Naive thymus-derived CD4-positive, alpha-beta T cell (primary cell): ENCODE measurements at regions not wholly inside any gene's neighbourhood (a gene's known extent, or its start where the extent isn't known, plus 50 kb on each side); places are given as distances from the start of the nearest gene placed in this dataset.

ENCODE experiments used
- ATAC-seq: fragments of 150-1000 bp; cut with Tn5 transposase; 2 replicates; pipeline ENCODE4 v1.10.0; 2021; ENCODE audit warnings: mild to moderate bottlenecking, moderate library complexity
- CTCF ChIA-PET: fragments of 350-600 bp; sonication (Branson Sonifier 250); formaldehyde crosslinking; loops from one replicate; lab custom pipeline; 2021; ENCODE audit warnings: antibody characterized with exemption; lab: Charles Lee
- POLR2A ChIA-PET: fragments of 350-600 bp; sonication (Branson Sonifier 250); formaldehyde crosslinking; loops from one replicate; lab custom pipeline; 2021; ENCODE audit warnings: antibody characterized with exemption, inconsistent platforms; lab: Charles Lee
- DNase-seq, 9 donors: peaks; one replicate each; pipeline versions ENCODE4 v3.0.0 to v3.0.0-alpha.2; 2020 to 2022; ENCODE audit warnings: mixed read lengths in 1 of 9
- H3K27ac ChIP-seq: one replicate; pipeline ENCODE4 v1.7.0; 2013; ENCODE audit warnings: mild to moderate bottlenecking, low read depth, low read length, moderate library complexity
- H3K27me3 ChIP-seq, 2 donors: one replicate each; pipeline ENCODE4 v1.7.0; 2013; ENCODE audit warnings: low read length in 2 of 2, mild to moderate bottlenecking in 2 of 2, moderate library complexity in 2 of 2; ENCODE audit not compliant: control insufficient read depth in 2 of 2, insufficient read depth in 2 of 2
- H3K36me3 ChIP-seq, 3 experiments: 1 replicate in 2 of 3; 2 replicates in 1 of 3; pipeline ENCODE4 v1.7.0; 2013; ENCODE audit warnings: low read length in 3 of 3, mild to moderate bottlenecking in 3 of 3, moderate library complexity in 1 of 3; ENCODE audit not compliant: insufficient read depth in 3 of 3, control insufficient read depth in 2 of 3
- H3K4me1 ChIP-seq, 2 donors: one replicate each; pipeline ENCODE4 v1.7.0; 2013; ENCODE audit warnings: low read length in 2 of 2, mild to moderate bottlenecking in 2 of 2, moderate library complexity in 1 of 2; ENCODE audit not compliant: control insufficient read depth in 2 of 2, insufficient read depth in 2 of 2
- H3K4me3 ChIP-seq: 2 replicates; pipeline ENCODE4 v1.7.0; 2013; ENCODE audit warnings: mild to moderate bottlenecking, low read length
- H3K9me3 ChIP-seq, 3 experiments: 1 replicate in 2 of 3; 2 replicates in 1 of 3; pipeline ENCODE4 v1.7.0; 2013; ENCODE audit warnings: low read length in 3 of 3; ENCODE audit not compliant: control insufficient read depth in 2 of 3
- H3K27ac Mint-ChIP-seq, 9 donors: one replicate each; pipeline ENCODE4 v1.8.0; 2020 to 2022; ENCODE audit warnings: mixed read lengths in 9 of 9, mild to moderate bottlenecking in 8 of 9, moderate library complexity in 5 of 9, inconsistent platforms in 2 of 9
- H3K27me3 Mint-ChIP-seq, 5 donors: one replicate each; pipeline ENCODE4 v1.8.0; 2021 to 2022; ENCODE audit warnings: mixed read lengths in 5 of 5, mild to moderate bottlenecking in 1 of 5
- H3K36me3 Mint-ChIP-seq, 5 donors: one replicate each; pipeline ENCODE4 v1.8.0; 2020 to 2022; ENCODE audit warnings: mixed read lengths in 5 of 5, mild to moderate bottlenecking in 3 of 5, inconsistent platforms in 1 of 5
- H3K4me1 Mint-ChIP-seq, 7 donors: one replicate each; pipeline ENCODE4 v1.8.0; 2020 to 2022; ENCODE audit warnings: mixed read lengths in 7 of 7, mild to moderate bottlenecking in 3 of 7, inconsistent platforms in 1 of 7
- H3K4me3 Mint-ChIP-seq, 10 donors: one replicate each; pipeline ENCODE4 v1.8.0; 2020 to 2022; ENCODE audit warnings: mild to moderate bottlenecking in 10 of 10, mixed read lengths in 10 of 10, moderate library complexity in 6 of 10, inconsistent platforms in 2 of 10
- H3K9me3 Mint-ChIP-seq, 11 donors: one replicate each; pipeline ENCODE4 v1.8.0; 2020 to 2022; ENCODE audit warnings: mixed read lengths in 11 of 11, mild to moderate bottlenecking in 4 of 11, inconsistent platforms in 1 of 11, moderate library complexity in 1 of 11
- intact Hi-C, 2 donors: fragments of 100-400 bp; cut with micrococcal nuclease; formaldehyde crosslinking; loops; one replicate each; pipeline ENCODE4 v1.15.1; 2023

DNA sequence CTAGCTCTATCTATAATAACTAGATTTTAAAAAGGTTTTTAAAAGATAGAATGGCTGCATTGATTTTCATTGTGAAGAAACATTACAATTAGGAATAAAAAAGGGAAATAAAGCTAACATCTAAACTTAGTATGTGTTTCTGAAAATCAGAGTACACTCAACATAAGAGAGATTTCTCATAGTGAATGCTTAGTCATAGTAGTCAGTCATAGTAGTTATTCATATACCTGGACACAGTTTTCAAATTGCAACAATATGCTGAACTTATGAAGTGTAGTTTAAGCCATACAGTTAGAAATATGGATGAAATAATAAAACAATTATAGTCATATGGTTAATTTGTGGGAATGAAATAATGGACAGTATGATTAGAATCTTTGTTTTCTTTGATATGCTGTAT, 273.0 kb upstream of the CTNND2 start:
- POLR2A ChIA-PET, result no interaction called here
- ATAC-seq (no peak), DNase-seq (no peak)
- no peak overlapping the region for H3K27ac ChIP-seq
- H3K27me3 Mint-ChIP-seq, result no peaks in the 10 kb centered on the region
- H3K4me1 Mint-ChIP-seq, result no peaks in the 10 kb centered on the region
- CTCF ChIA-PET, result no interaction called here
- H3K27me3 ChIP-seq, result no peaks in the 10 kb centered on the region
- no peaks in the 10 kb centered on the region for H3K9me3 ChIP-seq
- no peak overlapping the region for H3K27ac Mint-ChIP-seq
- no peaks in the 10 kb centered on the region for H3K36me3 Mint-ChIP-seq
- H3K9me3 Mint-ChIP-seq, result peaks cover 0 to 20% (median 3%) of the 10 kb centered on the region in 11 donors
- intact Hi-C loops, result no loop called here
- no peaks in the 10 kb centered on the region for H3K36me3 ChIP-seq
- H3K4me3 ChIP-seq, result no peak overlapping the region
- no peak overlapping the region for H3K4me3 Mint-ChIP-seq
- no peaks in the 10 kb centered on the region for H3K4me1 ChIP-seq

DNA sequence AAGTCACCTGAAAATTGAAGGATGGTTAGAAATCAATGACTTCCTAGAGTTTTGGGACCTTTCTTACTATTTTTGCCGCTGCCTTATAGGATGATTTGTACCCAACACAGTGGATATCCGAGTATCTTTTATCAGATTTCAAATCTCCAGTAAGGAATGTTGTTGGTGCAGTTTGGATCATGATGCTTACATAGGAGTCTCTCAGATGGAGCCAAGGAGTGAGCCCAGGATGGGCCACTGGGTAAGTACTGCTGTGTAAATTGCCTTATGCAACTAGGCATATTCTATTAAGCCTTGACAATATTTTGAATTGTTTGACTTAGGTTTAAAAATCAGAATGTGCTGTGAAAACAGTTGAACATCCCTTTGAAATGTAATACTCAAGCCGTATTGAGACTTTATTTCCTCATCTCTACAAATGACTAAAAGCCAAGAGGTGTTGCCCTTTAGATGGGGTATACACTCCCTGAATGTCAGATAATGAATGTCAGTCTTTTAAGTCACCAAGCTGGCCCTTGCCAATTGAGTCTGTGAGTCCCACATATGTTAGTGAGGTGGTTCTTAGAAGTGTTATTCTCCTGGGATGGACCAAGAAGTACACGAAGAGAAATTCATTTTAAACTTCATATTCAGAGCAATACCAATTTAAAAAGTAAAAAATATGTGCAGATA, 271.8 kb upstream of the CTNND2 start:
- DNase-seq, result no peak

DNA sequence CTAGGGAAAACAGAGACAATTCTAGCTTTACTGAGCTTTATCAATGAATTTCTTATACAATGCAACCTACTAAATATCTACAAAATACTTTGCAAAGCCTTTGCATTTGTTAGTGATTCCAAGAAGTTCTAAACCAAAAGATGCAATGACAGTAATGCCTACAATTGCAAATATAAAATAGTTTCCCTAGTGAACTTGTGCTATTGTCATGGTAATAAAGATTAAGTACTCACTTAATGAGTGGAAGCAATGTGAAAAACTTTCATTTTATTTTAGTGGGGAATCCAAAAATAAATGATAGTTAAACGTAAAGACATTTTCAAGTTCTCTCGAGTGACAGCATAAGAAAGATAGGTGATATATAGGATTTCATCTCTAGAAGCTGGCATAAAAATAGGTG, 270.5 kb upstream of the CTNND2 start:
- H3K4me3 ChIP-seq, result no peak overlapping the region
- H3K4me1 Mint-ChIP-seq, result no peaks in the 10 kb centered on the region
- no peak overlapping the region for H3K27ac Mint-ChIP-seq
- ChIA-PET CTCF (no interaction called here), POLR2A (no interaction called here)
- H3K9me3 ChIP-seq, result no peaks in the 10 kb centered on the region
- H3K4me1 ChIP-seq, result no peaks in the 10 kb centered on the region
- no peak for DNase-seq
- ATAC-seq, result no peak
- no peak overlapping the region for H3K27ac ChIP-seq
- intact Hi-C loops, result no loop called here
- H3K27me3 Mint-ChIP-seq, result no peaks in the 10 kb centered on the region
- no peaks in the 10 kb centered on the region for H3K36me3 ChIP-seq
- H3K4me3 Mint-ChIP-seq, result no peak overlapping the region
- peaks cover 0 to 16% (median 2%) of the 10 kb centered on the region in 11 donors for H3K9me3 Mint-ChIP-seq
- H3K27me3 ChIP-seq, result no peaks in the 10 kb centered on the region
- H3K36me3 Mint-ChIP-seq, result no peaks in the 10 kb centered on the region

More for the DNA sequence above, 271.8 kb upstream of the CTNND2 start:
- Histone ChIP-seq H3K36me3 (no peaks in the 10 kb centered on the region), H3K4me3 (no peak overlapping the region), H3K4me1 (no peaks in the 10 kb centered on the region), H3K9me3 (no peaks in the 10 kb centered on the region), H3K27me3 (no peaks in the 10 kb centered on the region), H3K27ac (no peak overlapping the region)
- Mint-ChIP-seq H3K27me3 (no peaks in the 10 kb centered on the region), H3K27ac (no peak overlapping the region), H3K4me3 (no peak overlapping the region), H3K9me3 (peaks cover 0 to 16% (median 2%) of the 10 kb centered on the region in 11 donors), H3K4me1 (no peaks in the 10 kb centered on the region), H3K36me3 (no peaks in the 10 kb centered on the region)
- POLR2A ChIA-PET, result no interaction called here
- intact Hi-C loops, result no loop called here
- no peak for ATAC-seq
- CTCF ChIA-PET, result no interaction called here

DNA sequence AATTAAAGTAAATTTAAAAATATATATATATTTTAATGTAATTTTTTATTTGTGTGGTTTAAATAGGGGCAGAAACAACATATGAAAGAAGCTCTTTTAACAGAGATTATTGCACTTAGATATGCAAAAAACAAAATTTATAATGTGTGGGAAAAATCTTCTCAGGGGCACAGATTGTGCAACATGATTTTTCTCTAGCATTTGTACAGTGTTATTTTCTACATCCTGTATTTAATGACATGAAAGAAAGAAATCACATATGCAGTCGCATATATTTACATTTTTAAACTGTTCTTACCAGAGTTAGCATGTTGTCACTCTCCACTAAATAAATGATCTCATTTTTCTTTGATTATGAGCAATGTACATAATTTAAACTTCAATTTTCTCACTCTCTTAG, 265.3 kb upstream of the CTNND2 start:
- intact Hi-C loops, result no loop called here
- Mint-ChIP-seq H3K4me1 (no peaks in the 10 kb centered on the region), H3K36me3 (peaks cover 0 to 6% (median 0%) of the 10 kb centered on the region in 5 donors), H3K4me3 (no peak overlapping the region), H3K9me3 (peaks cover under 1 to 26% (median 7%) of the 10 kb centered on the region in 11 donors), H3K27ac (no peak overlapping the region), H3K27me3 (no peaks in the 10 kb centered on the region)
- H3K9me3 ChIP-seq, result no peaks in the 10 kb centered on the region
- ChIA-PET CTCF (no interaction called here), POLR2A (no interaction called here)
- no peak for ATAC-seq
- H3K27ac ChIP-seq, result no peak overlapping the region
- H3K4me1 ChIP-seq, result no peaks in the 10 kb centered on the region
- no peaks in the 10 kb centered on the region for H3K36me3 ChIP-seq
- no peaks in the 10 kb centered on the region for H3K27me3 ChIP-seq
- no peak for DNase-seq
- no peak overlapping the region for H3K4me3 ChIP-seq

DNA sequence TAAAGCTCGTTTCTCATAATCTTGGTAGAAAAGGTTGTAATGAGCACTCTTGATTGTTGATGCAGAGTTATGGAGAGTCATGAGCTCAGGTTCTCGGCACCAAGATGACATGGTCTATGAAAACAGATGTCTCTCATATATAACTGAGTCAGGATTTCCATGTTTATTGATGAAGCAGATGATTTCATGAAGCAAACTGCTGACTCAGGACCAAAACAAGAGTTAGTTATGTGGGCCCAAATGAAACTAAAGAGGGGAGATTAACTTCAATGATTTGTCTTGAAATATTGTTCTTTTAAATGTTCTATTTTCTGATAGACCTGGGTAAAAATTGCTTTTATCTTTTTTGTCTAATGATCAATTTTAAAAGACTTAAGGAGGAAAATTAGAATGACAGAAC, 258.6 kb upstream of the CTNND2 start:
- CTCF ChIA-PET, result no interaction called here
- peaks cover 0 to 6% (median 0%) of the 10 kb centered on the region in 5 donors for H3K36me3 Mint-ChIP-seq
- intact Hi-C loops, result no loop called here
- DNase-seq (no peak), ATAC-seq (no peak)
- Histone ChIP-seq H3K36me3 (no peaks in the 10 kb centered on the region), H3K4me3 (no peak overlapping the region), H3K9me3 (no peaks in the 10 kb centered on the region), H3K4me1 (no peaks in the 10 kb centered on the region), H3K27ac (no peak overlapping the region), H3K27me3 (no peaks in the 10 kb centered on the region)
- no peak overlapping the region for H3K27ac Mint-ChIP-seq
- no peaks in the 10 kb centered on the region for H3K27me3 Mint-ChIP-seq
- POLR2A ChIA-PET, result no interaction called here
- H3K9me3 Mint-ChIP-seq, result peaks cover 4 to 46% (median 14%) of the 10 kb centered on the region in 11 donors
- no peak overlapping the region for H3K4me3 Mint-ChIP-seq
- H3K4me1 Mint-ChIP-seq, result no peaks in the 10 kb centered on the region

DNA sequence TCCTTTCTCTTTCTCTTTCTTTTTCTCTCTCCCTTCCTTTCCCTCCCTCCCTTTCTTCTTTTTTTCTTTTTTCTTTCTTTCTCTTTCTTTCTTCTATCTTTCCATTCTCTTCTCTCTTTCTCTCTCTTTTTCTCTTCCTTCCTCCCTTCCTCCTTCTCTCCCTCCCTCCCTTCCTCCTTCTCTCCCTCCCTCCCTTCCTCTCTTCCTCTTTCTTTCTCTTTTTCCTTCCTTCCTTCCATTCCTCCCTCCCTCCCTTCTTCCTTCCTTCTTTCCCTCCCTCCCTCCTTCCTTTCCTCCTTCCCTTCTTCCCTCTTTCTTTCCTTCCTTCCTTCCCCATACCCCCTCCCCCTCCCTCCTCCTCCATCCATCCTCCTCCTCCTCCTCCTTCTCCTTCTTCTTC, 243.3 kb upstream of the CTNND2 start:
- intact Hi-C loops, result no loop called here
- no peak overlapping the region for H3K27ac Mint-ChIP-seq
- H3K27ac ChIP-seq, result no peak overlapping the region
- CTCF ChIA-PET, result no interaction called here
- DNase-seq (no peak), ATAC-seq (no peak)
- no peak overlapping the region for H3K4me3 Mint-ChIP-seq
- no peaks in the 10 kb centered on the region for H3K36me3 ChIP-seq
- no peaks in the 10 kb centered on the region for H3K36me3 Mint-ChIP-seq
- no peaks in the 10 kb centered on the region for H3K27me3 ChIP-seq
- H3K9me3 ChIP-seq, result no peaks in the 10 kb centered on the region
- H3K9me3 Mint-ChIP-seq, result peaks cover 3 to 25% (median 14%) of the 10 kb centered on the region in 11 donors
- H3K27me3 Mint-ChIP-seq, result no peaks in the 10 kb centered on the region
- no peaks in the 10 kb centered on the region for H3K4me1 Mint-ChIP-seq
- POLR2A ChIA-PET, result no interaction called here
- H3K4me3 ChIP-seq, result no peak overlapping the region
- H3K4me1 ChIP-seq, result no peaks in the 10 kb centered on the region

DNA sequence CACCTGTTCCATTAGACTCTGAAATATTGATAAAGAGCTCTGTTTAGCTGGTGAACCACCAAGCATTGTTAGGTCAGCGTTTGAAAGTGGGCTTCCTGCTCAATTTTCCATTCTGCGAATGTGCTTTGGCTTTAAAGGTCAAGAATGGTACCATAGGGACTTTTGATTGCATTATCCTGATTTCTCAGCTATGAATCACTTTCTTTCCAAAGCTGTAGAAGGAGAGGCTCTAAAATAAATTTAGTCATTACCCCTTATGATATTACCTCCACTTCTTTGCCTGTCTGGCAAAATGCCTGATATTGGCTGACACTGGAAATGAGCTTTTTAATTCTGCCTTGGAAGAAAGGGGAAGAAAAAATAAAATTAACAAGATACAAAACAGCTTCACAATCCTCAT, 237.2 kb upstream of the CTNND2 start:
- no peaks in the 10 kb centered on the region for H3K36me3 ChIP-seq
- ATAC-seq (no peak), DNase-seq (no peak)
- Mint-ChIP-seq H3K9me3 (peaks cover 2 to 16% (median 10%) of the 10 kb centered on the region in 11 donors), H3K4me3 (no peak overlapping the region), H3K27me3 (no peaks in the 10 kb centered on the region), H3K27ac (no peak overlapping the region), H3K4me1 (no peaks in the 10 kb centered on the region), H3K36me3 (no peaks in the 10 kb centered on the region)
- H3K27ac ChIP-seq, result no peak overlapping the region
- no peak overlapping the region for H3K4me3 ChIP-seq
- intact Hi-C loops, result no loop called here
- ChIA-PET CTCF (no interaction called here), POLR2A (no interaction called here)
- H3K9me3 ChIP-seq, result no peaks in the 10 kb centered on the region
- no peaks in the 10 kb centered on the region for H3K4me1 ChIP-seq
- H3K27me3 ChIP-seq, result no peaks in the 10 kb centered on the region
